ENCODE measurements at regions not wholly inside any gene's neighbourhood (a gene's known extent, or its start where the extent isn't known, plus 50 kb on each side); places are given as distances from the start of the nearest gene placed in this dataset.
"Not testable (repeated sequence)": the region's sequence is repeated elsewhere in the genome, so short reads cannot be mapped to it uniquely, and the experiment has no call there.

DNA sequence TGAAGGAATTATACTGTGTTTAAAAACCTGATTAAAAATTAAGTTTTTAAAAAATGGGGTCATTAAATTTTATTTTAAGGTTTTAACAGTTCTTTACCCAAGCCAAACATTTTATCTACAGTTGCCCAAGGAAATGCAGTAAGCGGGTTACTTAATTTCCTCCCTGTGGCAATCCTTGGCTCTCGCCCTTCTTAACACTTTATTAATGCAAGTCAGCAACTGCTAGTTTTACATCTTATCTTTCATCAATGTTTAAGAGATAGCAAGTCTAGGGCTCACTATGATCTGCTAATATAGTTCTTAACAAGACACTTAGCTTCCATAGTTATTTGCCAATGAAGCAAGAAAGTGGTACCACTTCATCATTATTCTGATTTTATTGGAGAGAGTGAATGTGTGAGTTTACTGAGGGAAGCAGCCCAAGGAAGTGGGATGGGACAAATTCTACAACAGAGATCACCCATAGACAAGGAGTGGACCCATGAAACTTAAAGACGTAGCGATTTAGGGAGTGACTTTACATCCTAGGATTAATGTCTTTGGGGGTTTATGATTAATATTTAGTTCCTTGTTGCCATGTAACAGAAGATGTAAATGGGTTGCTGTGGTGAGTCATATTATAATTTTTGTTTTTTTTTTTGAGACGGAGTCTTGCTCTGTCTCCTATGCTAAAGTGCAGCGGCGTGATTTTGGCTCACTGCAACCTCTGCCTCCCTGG lies 120.4 kb upstream of the ZNF658 start:
- H3K4me3 ChIP-seq; H3K36me3 ChIP-seq (replicated peaks in 1 of 2; ENCODE audit: insufficient read depth in 1 of 2, low read depth in 2 of 2); H3K4me1 ChIP-seq; ATAC-seq; H3K27me3 ChIP-seq; intact Hi-C loops (cut with DNase I); DNase-seq; H3K9me3 ChIP-seq; H3K27ac ChIP-seq: not testable (repeated sequence)
- 100% methylated on average over 1 of the region's 7 CpGs; no CpG with 5 or more reads in 1 of the 2 donors for WGBS, 2 donors

DNA sequence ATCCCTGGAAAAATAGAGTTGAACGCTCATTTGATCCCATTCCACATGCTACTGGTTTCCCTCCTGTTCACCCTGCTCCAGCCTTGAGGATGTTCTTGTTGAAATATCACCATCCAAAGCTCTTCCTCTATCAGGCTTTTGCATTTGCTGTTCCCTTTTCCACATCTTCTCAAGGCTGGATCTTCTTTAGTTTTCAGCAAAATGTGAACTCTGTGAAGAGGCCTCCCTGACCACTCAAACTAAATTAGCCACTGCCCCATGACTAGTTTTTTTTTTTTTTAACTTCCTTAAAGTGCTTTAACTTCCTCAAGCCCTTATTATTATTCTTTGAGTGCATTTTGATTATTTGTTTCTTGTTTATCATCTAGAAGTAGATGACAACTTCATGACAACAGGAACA lies 119.3 kb upstream of the ZNF658 start:
- H3K4me1 ChIP-seq; H3K36me3 ChIP-seq (replicated peaks in 1 of 2; ENCODE audit: insufficient read depth in 1 of 2, low read depth in 2 of 2); ATAC-seq; H3K27ac ChIP-seq; H3K27me3 ChIP-seq; intact Hi-C loops (cut with DNase I); H3K9me3 ChIP-seq; DNase-seq; H3K4me3 ChIP-seq: not testable (repeated sequence)
- 0 to 50% methylated on average over 1 of the region's 1 CpG for WGBS, 2 donors

DNA sequence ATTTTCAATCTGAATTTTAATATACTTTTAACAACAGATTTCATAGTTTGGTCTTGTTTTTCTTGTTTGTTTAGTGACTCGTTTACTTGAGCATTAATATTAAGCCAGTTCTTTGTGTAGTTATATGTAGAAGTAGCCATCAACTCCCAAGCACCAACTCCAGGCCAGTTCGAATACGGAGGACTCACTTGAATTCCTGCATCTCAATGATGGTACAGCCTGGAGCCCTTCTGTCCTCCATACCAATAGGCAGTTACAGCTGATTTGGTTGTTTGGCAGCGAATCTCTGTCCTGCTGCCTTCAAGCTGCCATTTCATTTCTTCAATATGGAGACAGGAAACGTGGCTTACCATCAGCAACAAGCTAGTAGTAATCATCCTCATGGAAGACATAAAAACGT lies 118.5 kb upstream of the ZNF658 start:
- H3K36me3 ChIP-seq (replicated peaks in 1 of 2; ENCODE audit: insufficient read depth in 1 of 2, low read depth in 2 of 2); H3K4me1 ChIP-seq; H3K9me3 ChIP-seq; H3K27ac ChIP-seq; ATAC-seq; DNase-seq; H3K27me3 ChIP-seq; H3K4me3 ChIP-seq; intact Hi-C loops (cut with DNase I): not testable (repeated sequence)
- 17 to 22% methylated on average over 1 to 2 of the region's 6 CpGs for WGBS, 2 donors

DNA sequence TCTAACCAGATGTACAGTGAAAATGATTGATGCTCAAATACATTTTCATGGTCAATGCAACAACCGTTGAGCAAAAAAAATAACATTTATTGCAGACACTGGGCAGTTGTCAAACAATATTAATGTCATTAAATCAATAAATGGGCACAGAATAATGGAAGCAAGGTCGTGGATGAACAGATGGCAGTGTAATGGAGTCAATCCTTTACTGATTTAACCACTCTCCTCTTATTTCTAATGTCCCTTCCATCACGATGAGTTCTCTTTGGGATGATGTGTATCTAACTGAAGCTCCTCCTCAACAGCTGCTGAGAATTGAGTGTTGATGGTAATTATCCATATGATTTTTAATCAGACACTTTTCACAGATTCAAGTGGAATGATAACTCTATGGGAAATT lies 114.9 kb upstream of the ZNF658 start:
- H3K27ac ChIP-seq; DNase-seq; H3K9me3 ChIP-seq; H3K4me1 ChIP-seq; ATAC-seq; H3K27me3 ChIP-seq; intact Hi-C loops (cut with DNase I); H3K4me3 ChIP-seq; H3K36me3 ChIP-seq (replicated peaks in 1 of 2; ENCODE audit: insufficient read depth in 1 of 2, low read depth in 2 of 2): not testable (repeated sequence)
- 42 to 44% methylated on average over 3 of the region's 3 CpGs for WGBS, 2 donors

DNA sequence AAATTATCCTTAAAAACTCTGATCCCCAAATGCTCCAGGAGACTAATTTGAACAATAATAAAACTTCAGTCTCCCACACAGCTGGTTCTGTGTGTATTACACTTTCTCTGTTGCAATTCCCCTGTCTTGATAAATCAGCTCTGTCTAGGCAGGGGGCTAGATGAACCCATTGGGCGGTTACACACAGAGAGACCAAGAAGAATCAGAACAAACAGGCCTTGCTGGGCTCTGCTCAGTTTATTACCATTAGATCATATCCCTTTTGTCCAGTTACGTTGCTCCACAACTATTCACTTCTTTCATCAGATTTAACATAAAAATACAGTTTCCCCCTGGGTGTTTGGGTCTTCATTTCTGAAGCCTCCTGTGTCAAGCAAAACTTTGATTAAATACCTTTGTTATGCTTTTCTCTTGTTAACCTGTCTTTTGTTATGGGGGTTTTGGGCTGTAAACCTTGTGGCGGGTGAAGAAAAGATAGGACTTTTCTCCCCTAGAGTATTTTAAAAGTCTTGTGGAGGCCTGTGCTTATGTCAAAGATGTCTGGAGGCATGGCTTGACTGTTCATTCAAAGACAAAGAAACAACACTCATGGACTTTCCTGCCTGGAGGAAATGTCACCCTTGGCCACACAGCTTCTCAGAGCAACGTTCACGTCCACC lies 109.3 kb upstream of the ZNF658 start:
- H3K27ac ChIP-seq; H3K9me3 ChIP-seq; ATAC-seq; intact Hi-C loops (cut with DNase I); H3K4me1 ChIP-seq; H3K36me3 ChIP-seq (replicated peaks in 1 of 2; ENCODE audit: insufficient read depth in 1 of 2, low read depth in 2 of 2); DNase-seq; H3K4me3 ChIP-seq; H3K27me3 ChIP-seq: not testable (repeated sequence)
- WGBS, 2 donors = no CpG with 5 or more reads among the region's 5 CpGs

DNA sequence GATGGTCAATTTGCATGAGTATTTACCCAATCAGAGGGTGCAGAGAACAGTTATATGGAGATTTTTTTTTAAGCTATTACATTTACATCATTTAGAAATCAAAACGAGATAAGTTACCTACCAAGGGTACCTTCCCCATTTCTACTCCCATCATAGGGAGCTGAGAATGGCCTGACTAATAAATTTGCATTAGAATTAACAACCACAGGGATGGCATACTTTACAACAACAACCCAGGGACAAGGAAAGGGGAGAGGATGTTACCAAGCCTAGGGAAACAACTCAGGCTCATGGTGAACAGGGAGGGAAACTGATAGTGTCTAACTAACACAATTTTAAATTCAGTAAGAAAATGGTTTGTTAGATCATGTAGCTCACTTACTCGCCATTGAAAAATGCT lies 105.8 kb upstream of the ZNF658 start:
- H3K9me3 ChIP-seq; H3K4me1 ChIP-seq; H3K27me3 ChIP-seq; intact Hi-C loops (cut with DNase I); DNase-seq; H3K4me3 ChIP-seq; H3K27ac ChIP-seq; H3K36me3 ChIP-seq (replicated peaks in 1 of 2; ENCODE audit: insufficient read depth in 1 of 2, low read depth in 2 of 2); ATAC-seq: not testable (repeated sequence)
- 21 to 38% methylated on average over 1 of the region's 2 CpGs for WGBS, 2 donors

DNA sequence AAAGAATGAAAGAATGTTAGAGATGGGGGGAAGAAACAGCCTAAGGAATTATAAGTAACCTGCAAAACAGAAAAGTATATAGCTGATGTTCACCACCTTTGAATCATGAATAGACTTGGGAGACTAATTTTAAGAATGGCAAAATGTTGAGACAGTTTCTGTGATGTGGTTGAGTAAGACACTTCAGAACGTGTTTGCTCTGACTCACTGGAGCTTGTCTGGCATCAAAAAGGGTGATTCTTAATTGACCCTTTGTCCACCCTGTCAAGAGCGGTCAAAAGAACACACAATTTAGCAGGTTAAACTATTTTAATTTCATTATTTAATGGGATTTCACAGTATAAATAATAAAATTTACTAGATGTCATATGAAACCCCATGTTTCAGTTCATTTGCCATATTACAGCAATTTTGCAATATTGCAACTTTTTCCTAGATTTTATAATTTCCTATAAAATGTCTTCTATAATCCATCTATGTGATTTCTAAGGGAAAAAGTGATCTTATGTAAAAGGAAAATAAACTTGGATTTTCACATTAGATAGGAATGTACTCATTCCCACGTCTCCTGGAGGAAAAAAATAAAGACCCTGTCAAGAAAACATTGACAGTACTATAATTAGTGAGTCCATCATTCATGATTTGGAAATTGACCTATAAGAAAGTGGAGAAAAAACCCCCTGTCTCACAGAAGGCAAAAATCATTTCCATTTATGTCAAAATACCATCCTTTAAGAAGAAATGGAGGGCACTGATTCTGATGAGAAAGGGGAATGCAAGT lies 104.6 kb upstream of the ZNF658 start:
- WGBS, 2 donors = 66 to 89% methylated on average over 1 to 2 of the region's 3 CpGs
- DNase-seq; intact Hi-C loops (cut with DNase I); H3K36me3 ChIP-seq (replicated peaks in 1 of 2; ENCODE audit: insufficient read depth in 1 of 2, low read depth in 2 of 2); H3K4me1 ChIP-seq; H3K27ac ChIP-seq; H3K9me3 ChIP-seq; H3K27me3 ChIP-seq; H3K4me3 ChIP-seq; ATAC-seq: not testable (repeated sequence)

DNA sequence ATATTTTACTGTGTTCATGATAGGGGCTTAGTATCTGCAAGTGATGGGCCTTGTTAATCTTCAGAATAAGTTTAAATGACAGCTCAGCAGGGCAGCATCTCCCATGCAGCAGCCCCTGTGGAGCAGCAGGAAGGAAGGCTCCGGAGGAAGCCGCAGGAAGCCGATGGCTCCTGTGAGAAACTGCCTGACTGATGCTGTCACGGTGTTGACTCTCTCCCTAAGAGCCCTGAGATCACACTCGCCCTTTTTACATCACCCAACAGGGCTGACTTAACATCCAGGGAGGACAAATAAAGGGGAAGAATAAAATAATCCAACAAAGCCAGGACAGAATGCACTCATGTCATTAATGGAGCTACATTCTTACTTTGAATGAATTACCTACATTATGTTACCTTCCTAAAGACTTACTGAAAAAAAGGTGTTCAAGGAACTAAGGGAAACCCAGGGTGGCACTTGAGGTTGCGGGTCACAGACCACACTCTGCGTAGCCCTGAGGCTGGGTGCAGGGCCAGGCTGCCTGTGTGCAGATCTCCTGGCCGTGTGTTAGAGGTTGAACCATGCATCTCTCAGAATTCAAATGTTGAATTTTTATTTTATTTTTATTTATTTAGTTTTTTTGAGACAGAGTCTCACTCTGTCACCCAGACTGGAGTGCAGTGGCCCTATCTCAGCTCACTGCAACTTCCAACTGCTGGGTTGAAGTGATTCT lies 102.5 kb upstream of the ZNF658 start:
- H3K36me3 ChIP-seq (replicated peaks in 1 of 2; ENCODE audit: insufficient read depth in 1 of 2, low read depth in 2 of 2); DNase-seq; H3K4me1 ChIP-seq; H3K27me3 ChIP-seq; H3K9me3 ChIP-seq; ATAC-seq; H3K27ac ChIP-seq; intact Hi-C loops (cut with DNase I); H3K4me3 ChIP-seq: not testable (repeated sequence)
- 47 to 59% methylated on average over 8 of the region's 8 CpGs for WGBS, 2 donors

DNA sequence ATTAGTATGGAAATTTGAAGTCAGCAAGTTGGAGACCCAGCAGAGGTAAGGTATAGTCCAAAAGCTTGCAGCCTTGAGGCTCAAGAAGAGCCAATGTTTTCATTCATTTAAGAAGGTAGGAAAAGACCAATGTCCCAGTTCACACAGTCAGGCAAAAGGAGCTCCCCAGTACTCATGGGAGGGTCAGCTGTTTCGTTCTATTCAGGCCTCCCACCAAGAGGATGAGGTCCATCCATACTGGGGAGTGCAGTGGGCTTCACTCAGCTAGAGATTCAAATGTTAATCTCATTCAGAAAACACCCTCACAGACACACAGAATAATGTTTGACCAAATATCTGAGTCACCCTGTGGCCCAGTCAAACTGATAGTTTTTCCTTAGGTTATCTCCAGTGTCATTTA lies 96.9 kb upstream of the ZNF658 start:
- H3K27ac ChIP-seq; H3K4me1 ChIP-seq; H3K4me3 ChIP-seq; H3K27me3 ChIP-seq; H3K36me3 ChIP-seq (replicated peaks in 1 of 2; ENCODE audit: insufficient read depth in 1 of 2, low read depth in 2 of 2); ATAC-seq; intact Hi-C loops (cut with DNase I); DNase-seq; H3K9me3 ChIP-seq: not testable (repeated sequence)
- 20 to 57% methylated on average over 1 of the region's 1 CpG for WGBS, 2 donors

DNA sequence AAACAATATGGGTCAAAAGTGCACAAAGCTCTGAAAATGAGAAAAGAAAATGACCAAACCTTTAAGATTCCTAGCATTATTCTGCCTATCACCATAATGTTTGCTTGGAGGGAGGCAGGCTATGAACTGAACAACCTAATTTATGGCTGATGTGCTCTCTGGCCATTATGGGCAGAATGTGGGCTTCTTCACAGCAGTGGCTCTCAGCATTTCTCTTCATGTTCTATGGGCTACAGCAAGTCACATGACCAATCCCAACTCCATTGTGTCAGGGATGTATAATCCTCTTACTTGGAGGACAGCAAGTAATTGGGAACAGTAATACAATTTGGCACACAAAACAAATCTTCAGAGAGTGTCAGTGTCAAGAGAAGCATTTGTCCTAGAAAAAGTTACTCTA lies 90.3 kb upstream of the ZNF658 start:
- H3K4me1 ChIP-seq; DNase-seq; H3K27ac ChIP-seq; H3K36me3 ChIP-seq (replicated peaks in 1 of 2; ENCODE audit: insufficient read depth in 1 of 2, low read depth in 2 of 2); H3K27me3 ChIP-seq; intact Hi-C loops (cut with DNase I); ATAC-seq; H3K9me3 ChIP-seq; H3K4me3 ChIP-seq: not testable (repeated sequence)

DNA sequence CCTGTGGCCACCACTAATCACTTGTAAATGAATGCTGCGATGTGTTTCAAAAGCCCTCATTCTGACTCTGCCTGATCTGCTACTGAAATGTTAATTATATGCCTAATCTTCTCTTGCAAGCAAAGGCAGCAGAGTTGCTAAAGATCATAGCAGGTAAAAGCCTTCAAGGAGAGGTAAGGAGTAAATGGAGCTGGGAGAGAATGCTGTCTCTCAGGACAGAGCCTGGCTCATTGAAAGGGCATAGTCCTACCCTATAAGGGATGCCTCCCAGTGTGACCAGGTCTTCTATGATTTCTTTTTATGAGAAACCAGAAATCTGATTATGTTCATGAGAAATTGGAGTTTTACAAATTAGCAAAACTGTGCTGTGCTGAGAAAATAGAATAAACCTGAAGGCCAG lies 88.2 kb upstream of the ZNF658 start:
- H3K4me3 ChIP-seq; ATAC-seq; H3K27ac ChIP-seq; H3K4me1 ChIP-seq; H3K9me3 ChIP-seq; intact Hi-C loops (cut with DNase I); H3K36me3 ChIP-seq (replicated peaks in 1 of 2; ENCODE audit: insufficient read depth in 1 of 2, low read depth in 2 of 2); H3K27me3 ChIP-seq; DNase-seq: not testable (repeated sequence)
- WGBS, 2 donors = no CpG with 5 or more reads among the region's 1 CpG

Data from body of pancreas (tissue), 4 donors.